ENCODE measurements at regions not wholly inside any gene's neighbourhood (a gene's known extent, or its start where the extent isn't known, plus 50 kb on each side); places are given as distances from the start of the nearest gene placed in this dataset.

- TF ChIP-seq GATA2 (IDR thresholded peaks at IDR 0.05; ENCODE audit: low read depth, low read length) (no peak), GATA3 (IDR thresholded peaks at IDR 0.05; ENCODE audit: low read depth, low read length) (no peak)
These were observed 230.2 kb upstream of the TLE4 start for GRCh38 chr9:79341561-79341960.

Data from SH-SY5Y (cell line).